ENCODE measurements at regions not wholly inside any gene's neighbourhood (a gene's known extent, or its start where the extent isn't known, plus 50 kb on each side); places are given as distances from the start of the nearest gene placed in this dataset.

DNA sequence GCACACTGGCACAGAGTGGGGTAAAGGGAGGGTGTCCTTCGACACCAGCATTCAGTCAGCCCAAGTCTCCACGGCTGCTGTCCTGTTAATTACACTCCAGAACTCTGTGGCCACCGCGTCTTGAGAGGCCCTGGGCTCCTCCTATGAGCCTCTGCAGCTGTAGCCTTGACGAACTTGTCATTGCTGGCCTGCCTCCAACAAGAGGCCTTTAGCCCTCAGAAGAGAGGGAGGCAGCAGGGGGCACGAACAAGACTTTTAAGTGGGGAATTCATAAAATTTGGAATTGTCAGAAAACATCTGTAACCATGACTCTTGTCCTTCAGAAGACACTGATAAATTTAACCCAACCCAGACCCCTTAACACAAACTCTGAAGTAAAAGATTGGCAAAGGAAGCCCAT lies 241.9 kb downstream of the UQCRFS1 start:
- H3K4me3 ChIP-seq (ENCODE audit: low read depth, low read length) = no peak overlapping the region
- DNase-seq (ENCODE audit: low read depth) = no peak
- TF ChIP-seq MYC (IDR thresholded peaks at IDR 0.05; ENCODE audit: low read depth, low read length) (no peak), POLR2A (IDR thresholded peaks at IDR 0.05; ENCODE audit: extremely low read depth, insufficient read length) (no peak)
- TF ChIP-seq, protein P1, sequence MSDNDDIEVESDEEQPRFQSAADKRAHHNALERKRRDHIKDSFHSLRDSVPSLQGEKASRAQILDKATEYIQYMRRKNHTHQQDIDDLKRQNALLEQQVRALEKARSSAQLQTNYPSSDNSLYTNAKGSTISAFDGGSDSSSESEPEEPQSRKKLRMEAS (IDR thresholded peaks at IDR 0.05; ENCODE audit: low read depth, low read length) = no peak
- TF ChIP-seq, protein P2, sequence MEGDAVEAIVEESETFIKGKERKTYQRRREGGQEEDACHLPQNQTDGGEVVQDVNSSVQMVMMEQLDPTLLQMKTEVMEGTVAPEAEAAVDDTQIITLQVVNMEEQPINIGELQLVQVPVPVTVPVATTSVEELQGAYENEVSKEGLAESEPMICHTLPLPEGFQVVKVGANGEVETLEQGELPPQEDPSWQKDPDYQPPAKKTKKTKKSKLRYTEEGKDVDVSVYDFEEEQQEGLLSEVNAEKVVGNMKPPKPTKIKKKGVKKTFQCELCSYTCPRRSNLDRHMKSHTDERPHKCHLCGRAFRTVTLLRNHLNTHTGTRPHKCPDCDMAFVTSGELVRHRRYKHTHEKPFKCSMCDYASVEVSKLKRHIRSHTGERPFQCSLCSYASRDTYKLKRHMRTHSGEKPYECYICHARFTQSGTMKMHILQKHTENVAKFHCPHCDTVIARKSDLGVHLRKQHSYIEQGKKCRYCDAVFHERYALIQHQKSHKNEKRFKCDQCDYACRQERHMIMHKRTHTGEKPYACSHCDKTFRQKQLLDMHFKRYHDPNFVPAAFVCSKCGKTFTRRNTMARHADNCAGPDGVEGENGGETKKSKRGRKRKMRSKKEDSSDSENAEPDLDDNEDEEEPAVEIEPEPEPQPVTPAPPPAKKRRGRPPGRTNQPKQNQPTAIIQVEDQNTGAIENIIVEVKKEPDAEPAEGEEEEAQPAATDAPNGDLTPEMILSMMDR (IDR thresholded peaks at IDR 0.05; ENCODE audit: low read depth, low read length) = no peak

DNA sequence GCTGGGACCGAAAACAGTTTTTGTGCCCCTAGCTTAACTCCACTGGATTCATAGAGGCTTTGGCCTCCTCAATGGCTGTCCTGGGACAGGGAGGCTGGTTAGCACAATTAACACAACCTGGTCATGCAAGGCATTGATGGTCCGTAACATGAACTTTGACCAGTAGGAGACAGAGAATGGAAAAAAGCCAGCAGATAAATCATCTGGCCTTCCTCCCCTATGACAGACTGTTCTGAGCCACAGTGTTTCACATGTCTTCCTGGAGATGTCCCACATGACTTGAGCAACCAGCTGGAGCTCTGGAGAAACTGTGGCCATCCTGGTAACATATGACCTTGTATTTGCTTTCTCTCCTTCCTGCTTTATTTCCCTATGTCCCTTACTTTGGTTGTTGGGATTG lies 244.2 kb downstream of the UQCRFS1 start:
- DNase-seq (ENCODE audit: low read depth) = no peak
- TF ChIP-seq MYC (IDR thresholded peaks at IDR 0.05; ENCODE audit: low read depth, low read length) (no peak), POLR2A (IDR thresholded peaks at IDR 0.05; ENCODE audit: extremely low read depth, insufficient read length) (no peak)
- TF ChIP-seq, protein P1 (IDR thresholded peaks at IDR 0.05; ENCODE audit: low read depth, low read length) = no peak
- TF ChIP-seq, protein P2 (IDR thresholded peaks at IDR 0.05; ENCODE audit: low read depth, low read length) = no peak
- H3K4me3 ChIP-seq (ENCODE audit: low read depth, low read length) = no peak overlapping the region

DNA sequence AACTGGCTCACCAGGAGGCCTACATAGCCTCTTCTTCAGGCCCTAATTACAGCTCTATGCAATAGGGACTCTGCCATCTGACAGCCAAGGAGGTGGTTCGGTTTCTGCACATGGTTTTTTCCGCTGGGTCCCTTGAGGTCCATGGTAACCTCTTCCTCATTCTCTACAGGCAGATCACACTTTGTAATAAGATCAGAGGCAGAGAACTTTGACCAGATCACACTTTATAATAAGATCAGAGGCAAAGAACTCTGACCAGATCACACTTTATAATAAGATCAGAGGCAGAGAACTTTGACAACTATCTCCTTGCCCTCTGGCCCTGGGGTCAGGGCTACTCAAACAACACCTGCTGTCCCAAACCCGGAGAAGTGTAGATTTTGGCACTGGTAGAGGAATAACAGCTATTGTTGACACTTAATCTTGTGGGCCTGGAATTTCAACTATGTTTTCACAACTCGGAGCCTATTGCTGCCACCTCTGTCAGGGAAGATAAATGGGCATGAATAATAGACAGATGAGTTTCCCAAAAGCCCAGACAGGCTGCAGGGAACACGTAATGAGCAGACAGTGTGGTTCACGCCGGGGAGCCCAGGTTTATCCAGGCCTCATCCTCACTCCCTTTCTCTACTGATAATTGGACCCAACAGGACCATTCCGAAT lies 246.1 kb downstream of the UQCRFS1 start:
- TF ChIP-seq MYC (IDR thresholded peaks at IDR 0.05; ENCODE audit: low read depth, low read length) = no peak
- DNase-seq (ENCODE audit: low read depth) = no peak
- no peak overlapping the region for H3K4me3 ChIP-seq (ENCODE audit: low read depth, low read length)

DNA sequence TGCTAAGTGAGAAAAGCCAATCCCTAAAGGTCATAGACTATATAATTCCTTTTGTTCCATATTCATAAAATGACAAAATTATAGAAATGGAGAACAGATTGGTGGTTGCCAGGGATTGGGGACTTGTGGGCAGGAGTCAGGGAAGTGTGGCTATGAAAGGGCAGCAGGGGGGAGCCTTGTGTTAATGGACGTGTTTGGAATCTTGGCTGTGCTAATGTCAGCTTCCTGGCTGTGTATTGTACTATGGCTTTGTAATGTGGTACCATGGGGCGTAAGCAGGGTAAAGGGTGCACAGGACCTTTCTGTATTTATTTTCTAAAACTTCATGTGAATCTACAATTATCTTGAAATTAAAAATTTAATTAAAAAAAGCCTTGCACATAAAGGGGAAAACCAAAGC lies 248.5 kb downstream of the UQCRFS1 start:
- TF ChIP-seq MYC (IDR thresholded peaks at IDR 0.05; ENCODE audit: low read depth, low read length) (no peak), POLR2A (IDR thresholded peaks at IDR 0.05; ENCODE audit: extremely low read depth, insufficient read length) (no peak)
- TF ChIP-seq, protein P2 (IDR thresholded peaks at IDR 0.05; ENCODE audit: low read depth, low read length) = no peak
- TF ChIP-seq, protein P1 (IDR thresholded peaks at IDR 0.05; ENCODE audit: low read depth, low read length) = no peak
- no peak for DNase-seq (ENCODE audit: low read depth)
- no peak overlapping the region for H3K4me3 ChIP-seq (ENCODE audit: low read depth, low read length)

DNA sequence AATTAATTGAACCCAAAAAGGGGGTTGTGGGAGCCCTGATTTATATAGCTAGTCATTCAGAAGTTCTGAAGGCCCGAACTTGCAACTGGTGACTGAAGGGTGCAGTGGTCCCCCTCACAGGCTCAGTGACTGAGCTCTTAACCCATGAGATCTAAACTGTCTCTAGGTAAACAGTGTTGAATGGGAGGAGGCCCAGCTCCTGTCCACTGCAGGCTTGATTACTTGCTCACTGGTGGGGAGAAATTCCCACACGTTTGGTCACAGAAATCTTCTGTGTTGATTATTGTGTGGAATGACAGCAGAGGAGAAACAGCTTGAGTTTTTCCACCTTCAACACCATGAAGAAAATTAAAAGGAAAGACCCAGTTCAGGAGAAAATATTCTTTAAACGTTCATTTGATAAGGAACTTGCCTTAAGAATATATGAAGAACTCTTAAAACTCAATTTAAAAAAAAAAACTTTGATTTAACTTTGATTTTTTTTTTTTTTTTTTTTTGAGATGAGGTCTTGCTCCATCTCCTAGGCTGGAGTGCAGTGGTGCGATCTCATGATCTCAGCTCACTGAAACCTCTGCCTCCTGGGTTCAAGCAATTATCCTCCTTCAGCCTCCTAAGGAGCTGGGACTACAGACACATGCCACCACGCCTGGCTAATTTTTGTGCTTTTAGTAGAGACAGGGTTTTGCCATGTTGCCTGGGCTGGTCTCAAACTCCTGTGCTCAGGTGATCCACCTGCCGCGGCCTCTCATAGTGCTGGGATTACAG lies 249.3 kb downstream of the UQCRFS1 start:
- H3K4me3 ChIP-seq (ENCODE audit: low read depth, low read length) = no peak overlapping the region
- no peak for DNase-seq (ENCODE audit: low read depth)
- TF ChIP-seq, protein P1 (IDR thresholded peaks at IDR 0.05; ENCODE audit: low read depth, low read length) = no peak
- TF ChIP-seq MYC (IDR thresholded peaks at IDR 0.05; ENCODE audit: low read depth, low read length) (no peak), POLR2A (IDR thresholded peaks at IDR 0.05; ENCODE audit: extremely low read depth, insufficient read length) (no peak)
- TF ChIP-seq, protein P2 (IDR thresholded peaks at IDR 0.05; ENCODE audit: low read depth, low read length) = no peak

DNA sequence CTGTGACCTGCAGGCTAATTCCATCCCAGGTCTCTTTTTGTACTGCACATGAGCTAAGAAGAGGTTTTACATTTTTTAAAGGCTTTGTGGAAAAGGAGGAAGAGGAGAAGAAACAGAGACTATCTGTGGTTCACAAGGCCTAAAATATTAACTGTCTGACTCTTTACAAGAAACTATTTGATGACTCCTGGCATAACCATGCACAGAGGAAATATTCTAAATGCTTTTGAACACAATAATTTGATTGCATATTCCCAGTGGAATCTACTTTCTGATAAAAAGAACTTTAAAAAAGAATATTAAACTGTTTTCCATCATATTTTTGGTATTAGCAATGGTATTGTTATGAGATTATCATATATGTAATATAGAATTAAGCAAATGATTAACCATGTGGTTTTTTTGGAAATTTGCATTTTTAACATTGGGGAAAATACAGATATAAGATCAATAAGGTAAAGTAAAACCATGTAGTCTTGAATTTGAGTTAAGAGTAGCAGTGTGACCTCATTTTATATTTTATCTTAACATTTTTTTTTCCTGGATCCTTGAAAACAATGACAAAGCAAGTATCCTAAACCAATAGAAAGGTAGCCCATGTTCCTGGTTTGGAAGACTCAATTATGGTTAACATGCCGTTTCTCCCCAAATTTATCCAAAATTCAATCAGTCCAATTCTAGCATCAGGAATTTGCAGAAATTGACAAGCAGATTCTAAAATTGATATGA lies 251.0 kb downstream of the UQCRFS1 start:
- TF ChIP-seq, protein P1 (IDR thresholded peaks at IDR 0.05; ENCODE audit: low read depth, low read length) = no peak
- no peak for DNase-seq (ENCODE audit: low read depth)

More for the DNA sequence above, 251.0 kb downstream of the UQCRFS1 start:
- H3K4me3 ChIP-seq (ENCODE audit: low read depth, low read length) = no peak overlapping the region
